Heart left ventricle (tissue), 16 donors: ENCODE measurements at regions not wholly inside any gene's neighbourhood (a gene's known extent, or its start where the extent isn't known, plus 50 kb on each side); places are given as distances from the start of the nearest gene placed in this dataset.
A peak's percentile ranks its signal among the peaks of the same experiment; 100 is the strongest.

Experiments used
- ATAC-seq, 4 donors: fragments of 200-7000 bp; cut with Tn5 transposase; one replicate each; pipeline ENCODE4 v1.9.1; 2020 to 2022; ENCODE audit warnings: moderate library complexity in 4 of 4, mild to moderate bottlenecking in 3 of 4, moderate number of reproducible peaks in 1 of 4
- DNase-seq, 5 donors: peaks; one replicate each; pipeline ENCODE4 v3.0.0-alpha.2; 2020
- H3K27ac ChIP-seq, 12 donors: fragments of 200-600 bp; sonication (generic) in 4 of 12; one replicate each; pipeline versions ENCODE4 v1.5.0 to v1.8.0; 2016 to 2022; ENCODE audit warnings: mild to moderate bottlenecking in 2 of 12
- H3K27me3 ChIP-seq, 9 donors: fragments of 200-600 bp; sonication (generic) in 2 of 9; one replicate each; pipeline versions ENCODE4 v1.5.1 to v1.8.0; 2016 to 2022; ENCODE audit warnings: mild to moderate bottlenecking in 3 of 9
- H3K36me3 ChIP-seq, 9 donors: fragments of 200-600 bp; sonication (generic) in 2 of 9; one replicate each; pipeline versions ENCODE4 v1.5.0 to v1.8.0; 2018 to 2022; ENCODE audit warnings: mild to moderate bottlenecking in 2 of 9
- H3K4me1 ChIP-seq, 12 donors: fragments of 200-600 bp; sonication (generic) in 4 of 12; one replicate each; pipeline versions ENCODE4 v1.5.0 to v1.8.0; 2016 to 2022; ENCODE audit warnings: mild to moderate bottlenecking in 3 of 12
- H3K4me3 ChIP-seq, 12 donors: fragments of 200-600 bp; sonication (generic) in 4 of 12; one replicate each; pipeline versions ENCODE4 v1.5.0 to v1.8.0; 2017 to 2022; ENCODE audit warnings: mild to moderate bottlenecking in 9 of 12, moderate library complexity in 4 of 12
- H3K9me3 ChIP-seq, 12 donors: fragments of 200-600 bp; sonication (generic) in 4 of 12; one replicate each; pipeline versions ENCODE4 v1.5.0 to v1.8.0; 2016 to 2022; ENCODE audit warnings: mild to moderate bottlenecking in 1 of 12
- POLR2A ChIP-seq, 2 donors: fragments of 450-650 bp; IDR thresholded peaks; one replicate each; pipeline ENCODE4 v1.6.1; 2017; ENCODE audit warnings: antibody characterized with exemption in 2 of 2, mild to moderate bottlenecking in 2 of 2, moderate library complexity in 2 of 2
- WGBS, 4 donors: extraction: QIAGEN DNeasy Blood & Tissue Kit in 2 of 4; methylation state at CpG; one replicate each; pipeline versions ENCODE4 v1.1.5 to v1.1.7; 2013 to 2018; 5-methylcytosine and 5-hydroxymethylcytosine counted together
- intact Hi-C, 10 donors: fragments of 100-400 bp; cut with DNase I; formaldehyde crosslinking; loops; one replicate each; pipeline versions ENCODE4 v1.11.1 to v1.14.2; 2022
- TF ChIP-seq, protein P1 (sequence below), 12 donors: fragments of 200-600 bp; sonication (generic) in 4 of 12; IDR thresholded peaks; one replicate each; pipeline versions ENCODE4 v1.5.0 to v1.8.0; 2018 to 2022; ENCODE audit warnings: antibody characterized with exemption in 12 of 12, mild to moderate bottlenecking in 5 of 12
- donor health status: ischemic (EF 13 %, LVEDD 7.1; RV severe dilation, severe dysfunction).
- donor health status: healthy with polysubstance abuse.
- donor health status: DM: no; HTN: yes; CAD: no.
- donor health status: DM: no; HTN: no; CAD: no.
- donor health status: ischemic (EF 25% LVEDD 6.9; RV normal size, moderate dysfunction).
- donor health status: ischemic (EF 25% LVEDD 5.7; RV mildly dilated, moderate dysfunction).
- donor health status: healthy.
- donor health status: DM: yes; HTN: yes; CAD: no.
- donor health status: ischemic (EF 35%, LVEDD 5.7; RV mildly dilated, moderate dysfunction).
- donor health status: nonischemic (EF 11% LVEDD 7.7; RV severe dilation, severe dysfunction).
- donor health status: DM: yes; HTN: yes; CAD: no.
- donor health status: PGD.
- donor health status: ischemic (EF 29% LVEDD 5.4; RV normal size, mild dysfunction).
- donor health status: nonischemic (EF 23%, LVEDD 6.1; RV moderate dilation, normal function).

DNA sequence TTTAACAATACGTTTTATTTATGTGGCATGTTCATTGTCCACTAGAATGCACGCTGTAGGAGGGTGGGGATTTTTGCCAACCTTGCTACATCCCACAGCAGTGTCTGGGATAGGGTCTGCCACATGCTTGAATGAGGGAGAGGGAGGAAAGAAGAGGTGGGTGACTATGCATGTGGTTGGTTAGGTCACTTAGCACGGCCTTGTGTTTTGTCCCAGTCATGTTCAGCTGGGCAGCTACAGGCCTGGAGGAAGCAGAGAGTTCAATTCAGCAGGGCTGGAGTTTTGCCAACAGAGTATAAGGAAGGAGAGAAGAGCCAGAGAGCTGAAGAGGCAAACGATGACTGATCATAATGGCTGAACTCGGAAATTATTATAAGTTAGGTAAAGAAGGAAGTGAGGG, 268.4 kb upstream of the NSMCE3 start:
- H3K27me3 ChIP-seq = no peaks in the 10 kb centered on the region
- no peak overlapping the region for H3K4me3 ChIP-seq
- WGBS, 4 donors = 52 to 58% (median 55%) methylated on average over 5 of the region's 5 CpGs
- H3K27ac ChIP-seq = no peak overlapping the region
- no peak for ATAC-seq
- intact Hi-C loops = no loop called here
- no peak for DNase-seq
- no peak for TF ChIP-seq POLR2A (IDR thresholded peaks at IDR 0.05)
- TF ChIP-seq, protein P1, sequence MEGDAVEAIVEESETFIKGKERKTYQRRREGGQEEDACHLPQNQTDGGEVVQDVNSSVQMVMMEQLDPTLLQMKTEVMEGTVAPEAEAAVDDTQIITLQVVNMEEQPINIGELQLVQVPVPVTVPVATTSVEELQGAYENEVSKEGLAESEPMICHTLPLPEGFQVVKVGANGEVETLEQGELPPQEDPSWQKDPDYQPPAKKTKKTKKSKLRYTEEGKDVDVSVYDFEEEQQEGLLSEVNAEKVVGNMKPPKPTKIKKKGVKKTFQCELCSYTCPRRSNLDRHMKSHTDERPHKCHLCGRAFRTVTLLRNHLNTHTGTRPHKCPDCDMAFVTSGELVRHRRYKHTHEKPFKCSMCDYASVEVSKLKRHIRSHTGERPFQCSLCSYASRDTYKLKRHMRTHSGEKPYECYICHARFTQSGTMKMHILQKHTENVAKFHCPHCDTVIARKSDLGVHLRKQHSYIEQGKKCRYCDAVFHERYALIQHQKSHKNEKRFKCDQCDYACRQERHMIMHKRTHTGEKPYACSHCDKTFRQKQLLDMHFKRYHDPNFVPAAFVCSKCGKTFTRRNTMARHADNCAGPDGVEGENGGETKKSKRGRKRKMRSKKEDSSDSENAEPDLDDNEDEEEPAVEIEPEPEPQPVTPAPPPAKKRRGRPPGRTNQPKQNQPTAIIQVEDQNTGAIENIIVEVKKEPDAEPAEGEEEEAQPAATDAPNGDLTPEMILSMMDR (IDR thresholded peaks at IDR 0.05) = no peak
- H3K4me1 ChIP-seq = no peaks in the 10 kb centered on the region
- H3K9me3 ChIP-seq = no peaks in the 10 kb centered on the region
- H3K36me3 ChIP-seq = no peaks in the 10 kb centered on the region

- H3K27ac ChIP-seq = no peak overlapping the region
- no peaks in the 10 kb centered on the region for H3K36me3 ChIP-seq
- H3K9me3 ChIP-seq = no peaks in the 10 kb centered on the region
- H3K4me1 ChIP-seq = no peaks in the 10 kb centered on the region
- H3K27me3 ChIP-seq = no peaks in the 10 kb centered on the region
- DNase-seq (no peak), ATAC-seq (no peak)
- 75 to 86% (median 82%) methylated on average over 3 of the region's 3 CpGs for WGBS, 4 donors
- no peak overlapping the region for H3K4me3 ChIP-seq
- intact Hi-C loops = no loop called here
- TF ChIP-seq POLR2A (IDR thresholded peaks at IDR 0.05) = no peak
- TF ChIP-seq, protein P1 (IDR thresholded peaks at IDR 0.05) = no peak
Observed at GRCh38 chr15:29535952-29536351, 266.3 kb upstream of the NSMCE3 start.

GRCh38 chr15:29534378-29534777, 264.8 kb upstream of the NSMCE3 start:
- intact Hi-C loops = no loop called here
- TF ChIP-seq, protein P1 (IDR thresholded peaks at IDR 0.05) = no peak
- no peak for TF ChIP-seq POLR2A (IDR thresholded peaks at IDR 0.05)
- Histone ChIP-seq H3K4me3 (no peak overlapping the region), H3K27me3 (no peaks in the 10 kb centered on the region), H3K4me1 (no peaks in the 10 kb centered on the region), H3K27ac (no peak overlapping the region), H3K9me3 (no peaks in the 10 kb centered on the region), H3K36me3 (no peaks in the 10 kb centered on the region)
- ATAC-seq (no peak), DNase-seq (no peak)
- 39 to 61% (median 54%) methylated on average over 3 of the region's 3 CpGs for WGBS, 4 donors

- TF ChIP-seq, protein P1 (IDR thresholded peaks at IDR 0.05) = no peak
- TF ChIP-seq POLR2A (IDR thresholded peaks at IDR 0.05) = no peak
- Histone ChIP-seq H3K27ac (no peak overlapping the region), H3K4me3 (no peak overlapping the region), H3K4me1 (no peaks in the 10 kb centered on the region), H3K27me3 (no peaks in the 10 kb centered on the region), H3K36me3 (no peaks in the 10 kb centered on the region), H3K9me3 (no peaks in the 10 kb centered on the region)
- ATAC-seq (peak in 1 of 4 donors; percentile 22), DNase-seq (no peak)
- intact Hi-C loops = no loop called here
- 32 to 56% (median 42%) methylated on average over 3 to 5 of the region's 5 CpGs for WGBS, 4 donors
Observed at GRCh38 chr15:29533647-29534046, 264.0 kb upstream of the NSMCE3 start.
